GM12865 (cell line): ENCODE measurements at regions not wholly inside any gene's neighbourhood (a gene's known extent, or its start where the extent isn't known, plus 50 kb on each side); places are given as distances from the start of the nearest gene placed in this dataset.

Experiments used
- DNase-seq: peaks from one replicate; pipeline ENCODE4 v3.0.0; 2010; ENCODE audit warnings: low read depth
- H3K4me3 ChIP-seq: 2 replicates; pipeline ENCODE4 v1.5.1; 2011; ENCODE audit warnings: mild to moderate bottlenecking, low read depth, low read length, control low read depth
- CTCF ChIP-seq: IDR thresholded peaks from 2 replicates; pipeline ENCODE4 v1.5.1; 2011; ENCODE audit warnings: low read length, control low read depth, low read depth, inconsistent platforms; ENCODE audit not compliant: insufficient read depth; ENCODE audit errors: missing control alignments

DNA sequence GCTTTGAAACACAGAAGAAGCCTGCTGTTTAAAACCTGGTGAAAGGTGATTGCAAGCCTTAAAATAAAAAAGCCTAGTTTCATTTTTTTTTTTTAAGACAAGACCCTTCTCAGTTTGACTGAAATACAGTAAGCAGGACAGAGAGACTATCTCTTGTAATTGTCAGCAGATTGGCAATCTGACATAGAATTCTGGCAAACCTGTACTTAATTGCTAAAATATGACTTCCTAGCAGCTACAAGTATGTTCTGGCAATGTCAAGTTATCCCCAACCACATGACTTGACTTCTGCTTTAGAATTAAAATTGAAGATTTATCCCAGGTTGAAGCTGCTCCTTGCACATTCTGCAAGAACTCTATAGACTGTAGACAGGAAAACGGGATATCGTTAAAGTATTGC lies 232.8 kb upstream of the NR2F2 start:
- no peak for TF ChIP-seq CTCF
- no peak overlapping the region for H3K4me3 ChIP-seq
- DNase-seq, result no peak

DNA sequence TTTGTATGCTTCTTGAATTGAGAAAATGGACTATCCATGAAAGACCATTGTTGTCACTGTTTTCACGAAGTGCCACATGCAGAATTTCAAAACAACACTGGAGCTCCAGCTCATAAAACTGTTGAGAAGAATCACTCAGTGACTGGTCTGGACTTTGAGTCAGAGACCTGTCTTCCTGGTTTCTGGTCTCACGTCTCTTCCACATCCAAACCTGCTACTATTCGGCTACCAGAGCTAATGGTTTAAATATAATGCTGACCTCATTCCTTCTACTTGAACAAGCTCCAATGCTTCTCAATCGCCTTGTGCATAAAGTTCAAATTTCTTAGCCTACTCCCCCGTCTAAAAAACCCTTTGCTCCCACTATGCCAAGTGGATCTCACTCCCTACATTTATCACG lies 227.9 kb upstream of the NR2F2 start:
- TF ChIP-seq CTCF, result no peak
- no peak for DNase-seq
- H3K4me3 ChIP-seq, result no peak overlapping the region

GRCh38 chr15:96106181-96106580 lies 224.3 kb upstream of the NR2F2 start:
- H3K4me3 ChIP-seq, result no peak overlapping the region
- no peak for DNase-seq
- TF ChIP-seq CTCF, result no peak

- DNase-seq, result no peak
- no peak for TF ChIP-seq CTCF
- no peak overlapping the region for H3K4me3 ChIP-seq
Observed at GRCh38 chr15:96106628-96107027, 223.9 kb upstream of the NR2F2 start.

DNA sequence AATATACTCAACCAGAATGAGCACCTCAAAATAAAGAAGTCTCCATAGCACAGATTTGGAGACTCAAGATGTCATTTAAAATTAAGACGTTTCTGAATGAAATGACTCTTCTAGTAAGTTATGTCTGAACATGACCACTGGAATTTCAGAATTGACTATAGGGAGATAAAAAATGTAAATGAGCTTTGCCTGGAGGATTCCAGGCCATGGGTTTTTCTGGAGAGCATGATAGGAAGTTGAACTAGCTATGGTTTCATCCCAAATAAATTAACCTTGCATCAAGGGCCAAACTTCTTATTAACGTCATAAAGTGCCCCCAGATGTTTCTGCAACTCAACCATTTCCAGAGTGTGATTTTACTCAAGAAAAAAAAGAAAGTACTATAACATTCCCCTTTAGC lies 222.6 kb upstream of the NR2F2 start:
- no peak for DNase-seq
- TF ChIP-seq CTCF, result no peak
- no peak overlapping the region for H3K4me3 ChIP-seq

- DNase-seq, result no peak
- no peak for TF ChIP-seq CTCF
- H3K4me3 ChIP-seq, result no peak overlapping the region
Observed at GRCh38 chr15:96108405-96108804, 222.1 kb upstream of the NR2F2 start.

DNA sequence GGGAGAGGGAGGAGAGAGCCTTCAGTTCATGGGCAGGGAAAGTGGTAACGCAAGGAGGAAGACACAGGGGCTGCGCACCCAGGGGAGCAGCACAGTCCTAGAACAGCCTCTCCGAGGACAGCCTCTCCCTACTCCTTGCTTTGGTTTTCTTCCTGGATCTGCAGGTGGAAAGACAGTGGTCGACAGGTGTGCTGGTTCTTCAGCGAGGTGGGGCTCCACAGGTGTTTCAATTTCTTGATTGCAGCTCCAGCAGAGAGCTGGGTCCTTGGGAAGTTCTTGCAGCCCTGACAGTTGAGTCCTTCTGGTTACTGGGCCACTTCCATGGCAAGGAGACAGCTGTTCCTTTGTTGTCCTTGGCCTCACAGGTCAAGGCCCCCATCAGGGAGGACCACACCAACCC lies 220.7 kb upstream of the NR2F2 start:
- no peak for DNase-seq
- TF ChIP-seq CTCF, result no peak

More for the DNA sequence above, 220.7 kb upstream of the NR2F2 start:
- no peak overlapping the region for H3K4me3 ChIP-seq
